GM06990 (cell line): ENCODE measurements at regions not wholly inside any gene's neighbourhood (a gene's known extent, or its start where the extent isn't known, plus 50 kb on each side); places are given as distances from the start of the nearest gene placed in this dataset.

Source experiments
- DNase-seq: peaks from one replicate; pipeline ENCODE4 v3.0.0-alpha.2; 2011; ENCODE audit not compliant: insufficient read length; ENCODE audit errors: extremely low read depth
- H3K27me3 ChIP-seq: replicated peaks from 2 replicates; pipeline ENCODE4 v1.6.0; 2011; ENCODE audit warnings: low read length; ENCODE audit not compliant: control insufficient read depth, insufficient read depth
- H3K36me3 ChIP-seq: 2 replicates; pipeline ENCODE4 v1.5.1; 2011; ENCODE audit warnings: low read length; ENCODE audit not compliant: control insufficient read depth, insufficient read depth
- H3K4me3 ChIP-seq: replicated peaks from 2 replicates; pipeline ENCODE4 v1.5.1; 2011; ENCODE audit warnings: low read depth, mild to moderate bottlenecking, control low read depth, low read length
- CTCF ChIP-seq: IDR thresholded peaks from 2 replicates; pipeline ENCODE4 v1.5.1; 2011; ENCODE audit warnings: low read length, control low read depth, mild to moderate bottlenecking, inconsistent platforms; ENCODE audit not compliant: insufficient read depth, poor library complexity, severe bottlenecking

GRCh38 chr14:76323331-76324050 is 52.4 kb upstream of the ESRRB start:
- Histone ChIP-seq H3K27me3 (no peaks in the 10 kb centered on the region; the same call in 1 of the 2 replicates), H3K36me3 (no peaks in the 10 kb centered on the region), H3K4me3 (no peak overlapping the region)
- DNase-seq = no peak
- TF ChIP-seq CTCF = no peak

DNA sequence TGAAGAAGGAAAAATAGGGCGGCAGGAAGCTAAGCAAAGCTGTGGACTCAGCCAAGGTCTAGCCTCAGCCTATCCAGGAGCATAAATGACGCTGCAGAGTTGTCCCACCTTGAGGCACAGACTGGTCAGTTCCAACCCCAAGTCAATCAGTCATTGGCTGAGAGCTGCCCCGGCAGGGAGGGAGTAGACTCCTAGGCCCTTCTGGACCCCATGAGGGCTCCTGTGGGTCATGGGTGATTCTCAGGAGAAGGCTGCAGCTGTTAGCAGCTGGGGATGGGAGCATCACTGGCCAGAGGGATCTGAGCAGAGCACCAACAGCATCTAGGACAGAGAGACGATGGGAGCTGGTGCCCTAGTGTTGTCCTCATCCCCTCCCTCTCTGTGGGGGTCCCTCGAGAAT is 51.8 kb upstream of the ESRRB start:
- DNase-seq = no peak
- no peak for TF ChIP-seq CTCF
- H3K36me3 ChIP-seq = no peaks in the 10 kb centered on the region
- H3K4me3 ChIP-seq = no peak overlapping the region
- no peaks in the 10 kb centered on the region; the same call in none of the 2 replicates for H3K27me3 ChIP-seq
